DMS114 treated with DMSO at 0.1 percent for 48 hours (cell line): ENCODE measurements at regions not wholly inside any gene's neighbourhood (a gene's known extent, or its start where the extent isn't known, plus 50 kb on each side); places are given as distances from the start of the nearest gene placed in this dataset.

Source experiments
- DNase-seq: peaks from one replicate; lab custom pipeline; 2025; ENCODE audit not compliant: unreplicated experiment; lab: John Stamatoyannopoulos, UW

DNA sequence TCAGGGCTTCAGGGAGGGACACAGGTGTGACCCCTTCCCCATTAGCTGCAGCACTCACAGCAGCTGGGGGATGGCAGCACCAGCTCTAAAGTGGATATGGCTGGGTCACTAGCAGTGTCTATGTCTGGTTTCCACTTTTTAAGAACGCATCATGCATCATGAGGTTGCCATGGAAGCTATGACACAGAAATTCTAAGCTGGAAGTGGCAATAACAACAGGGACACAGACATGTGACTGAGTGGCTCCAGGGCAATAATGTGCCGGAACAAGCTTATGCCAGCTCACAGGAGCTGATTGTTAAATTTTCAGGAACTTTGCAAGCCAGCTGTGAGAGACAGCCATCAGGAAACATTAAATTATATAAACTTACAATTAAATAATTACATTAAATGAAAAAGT is 51.2 kb upstream of the NFASC start:
- DNase-seq: no peak
